ENCODE measurements at regions not wholly inside any gene's neighbourhood (a gene's known extent, or its start where the extent isn't known, plus 50 kb on each side); places are given as distances from the start of the nearest gene placed in this dataset.
A peak's percentile ranks its signal among the peaks of the same experiment; 100 is the strongest.
"Not testable (repeated sequence)": the region's sequence is repeated elsewhere in the genome, so short reads cannot be mapped to it uniquely, and the experiment has no call there.

GRCh38 chr6:48403587-48403986 lies 292.6 kb upstream of the PTCHD4 start:
- no peak for DNase-seq (ENCODE audit: low spot score)

DNA sequence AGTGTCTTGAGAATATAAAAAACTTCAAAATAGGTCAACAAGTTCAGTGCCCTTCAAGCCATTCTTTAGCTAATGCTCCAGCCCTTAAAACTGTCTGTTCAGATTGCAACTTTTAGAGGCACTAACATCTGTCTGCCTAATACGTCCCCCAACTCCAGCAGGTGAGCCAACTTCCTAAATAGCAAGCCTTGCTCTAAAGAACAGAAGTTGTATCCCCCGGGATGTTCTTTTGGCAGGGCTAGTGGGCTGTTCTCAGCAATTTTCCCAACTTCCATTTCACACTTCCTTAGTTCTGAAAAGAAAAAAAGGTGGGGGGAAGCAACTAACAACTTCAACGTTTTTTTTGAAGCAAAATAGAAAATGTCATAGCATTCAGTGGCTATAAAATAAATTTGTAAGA lies 290.0 kb upstream of the PTCHD4 start:
- no peak for DNase-seq (ENCODE audit: low spot score)

DNA sequence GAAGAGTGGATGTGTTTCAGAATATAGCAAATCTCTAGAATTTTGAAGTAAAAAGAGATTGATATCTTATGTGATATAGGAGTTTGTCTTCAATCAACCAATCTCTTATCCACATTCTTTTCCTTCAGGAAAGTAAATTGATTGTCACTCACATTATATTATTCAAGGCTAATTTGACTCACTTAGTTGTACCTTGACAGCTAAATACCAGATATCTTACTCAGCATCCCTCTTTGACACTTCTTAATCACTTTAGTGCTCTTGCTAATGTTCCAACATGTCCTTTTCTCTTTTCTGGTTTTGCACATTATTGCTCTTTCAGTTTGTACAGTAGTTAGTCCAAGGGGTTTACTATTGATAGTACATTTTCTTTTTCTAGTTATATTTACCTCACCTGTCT lies 286.9 kb upstream of the PTCHD4 start:
- DNase-seq (ENCODE audit: low spot score) = peak; percentile 22

DNA sequence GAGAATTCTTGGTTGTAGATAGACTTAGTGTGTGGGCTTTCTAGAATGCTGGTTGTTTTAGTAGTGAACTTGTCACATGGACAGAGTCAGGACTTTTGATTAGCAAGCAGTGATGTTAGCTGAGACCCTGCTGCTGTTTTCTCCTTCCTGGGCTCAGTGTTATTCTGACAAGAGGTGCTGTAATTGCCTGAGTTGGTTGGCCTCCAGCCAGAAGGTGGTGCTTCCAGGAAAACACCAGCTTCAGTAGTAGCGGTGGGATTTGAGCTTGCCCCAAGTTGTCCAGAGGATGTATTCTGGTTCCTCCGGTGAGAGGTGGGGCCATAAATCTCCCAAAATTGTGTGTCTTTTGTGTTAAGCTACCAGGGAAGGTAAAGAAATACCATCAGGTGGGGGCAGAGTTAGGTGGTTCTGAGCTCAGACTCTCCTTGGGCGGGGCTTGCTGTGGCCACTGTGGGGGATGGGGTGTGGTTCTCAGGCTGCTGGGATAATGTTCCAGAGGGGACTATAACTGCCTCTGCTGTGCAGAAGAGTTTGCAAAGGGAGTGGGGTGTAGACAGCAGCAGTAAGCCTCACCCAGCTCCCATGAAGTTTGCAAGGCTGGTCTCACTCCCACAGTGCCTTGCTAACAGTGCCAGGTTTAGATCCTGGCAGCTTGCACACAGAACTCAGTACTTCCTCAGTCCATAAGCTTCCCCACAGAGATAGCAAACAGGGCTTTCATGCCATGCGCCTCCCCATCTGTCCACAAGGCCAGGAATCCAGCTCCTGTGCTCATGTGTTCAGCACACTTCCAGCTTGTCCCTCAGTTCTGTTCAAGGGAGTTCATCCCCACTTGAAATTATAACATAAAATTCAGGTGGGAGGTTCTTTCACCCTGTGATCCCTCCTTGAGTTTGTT lies 278.4 kb upstream of the PTCHD4 start:
- DNase-seq (ENCODE audit: low spot score) = no peak

DNA sequence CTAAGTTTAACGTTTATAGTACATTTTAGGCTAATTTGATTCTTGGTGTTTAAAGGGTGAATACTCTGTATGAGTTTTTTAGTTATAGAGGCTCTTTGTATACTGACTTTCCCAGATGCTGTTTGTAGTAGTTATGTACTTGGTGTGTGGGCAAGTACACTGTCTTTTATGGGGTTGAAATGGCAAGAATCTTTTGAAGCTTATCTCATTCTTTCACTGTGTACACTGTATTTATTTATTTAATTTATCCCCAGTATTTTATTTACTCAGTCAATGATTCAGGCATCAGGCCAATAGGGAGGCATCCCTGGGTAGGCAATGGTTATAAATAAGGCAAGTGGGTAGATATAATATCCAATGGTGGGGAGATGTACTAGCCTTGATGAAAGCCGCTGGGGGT lies 277.0 kb upstream of the PTCHD4 start:
- no peak for DNase-seq (ENCODE audit: low spot score)

DNA sequence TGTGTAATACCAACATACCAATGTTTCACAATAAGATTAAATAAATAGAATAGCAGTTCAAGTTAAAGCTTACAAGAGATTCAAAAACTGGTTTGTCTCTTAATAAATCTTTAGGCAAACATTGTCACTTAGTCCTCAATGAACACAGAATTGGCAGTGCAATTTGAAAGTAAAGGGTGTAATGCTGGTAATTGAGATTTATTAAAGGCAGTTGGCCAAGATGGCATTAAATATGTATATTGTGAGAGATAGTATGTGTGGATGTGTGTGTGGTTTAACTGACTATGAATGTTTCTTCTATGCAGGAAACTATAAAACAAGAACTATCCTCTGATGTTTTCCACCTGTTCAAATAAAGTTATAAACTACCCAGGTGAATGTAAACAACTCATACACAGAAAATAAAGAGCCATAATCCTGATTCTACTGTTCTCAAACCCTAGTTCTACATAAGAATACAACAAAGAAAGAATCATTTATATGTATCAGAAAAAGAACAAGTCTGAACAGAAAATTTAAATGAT lies 267.9 kb upstream of the PTCHD4 start:
- DNase-seq (ENCODE audit: low spot score) = no peak

DNA sequence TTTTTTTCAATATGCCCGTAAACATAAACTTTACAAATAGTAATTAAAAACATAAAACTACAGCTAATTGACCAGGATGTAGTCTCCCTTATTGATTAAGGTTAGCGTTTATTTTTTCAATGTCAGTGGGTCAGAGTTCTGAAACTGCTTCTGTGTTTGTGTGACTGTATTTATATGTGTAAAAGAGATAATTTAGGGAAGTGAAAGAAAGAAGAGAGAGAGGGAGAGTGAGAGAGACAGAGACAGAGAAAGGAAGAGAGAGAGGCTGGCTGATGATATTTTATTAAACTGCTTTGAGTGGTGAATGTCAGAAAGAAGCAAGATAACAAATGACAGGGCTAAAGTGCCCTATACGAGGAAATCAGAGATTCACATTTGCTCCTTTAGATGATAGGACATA lies 266.1 kb upstream of the PTCHD4 start:
- DNase-seq (ENCODE audit: low spot score) = no peak

- not testable (repeated sequence) for DNase-seq (ENCODE audit: low spot score)
These were observed 260.2 kb upstream of the PTCHD4 start for GRCh38 chr6:48371226-48371625.

DNA sequence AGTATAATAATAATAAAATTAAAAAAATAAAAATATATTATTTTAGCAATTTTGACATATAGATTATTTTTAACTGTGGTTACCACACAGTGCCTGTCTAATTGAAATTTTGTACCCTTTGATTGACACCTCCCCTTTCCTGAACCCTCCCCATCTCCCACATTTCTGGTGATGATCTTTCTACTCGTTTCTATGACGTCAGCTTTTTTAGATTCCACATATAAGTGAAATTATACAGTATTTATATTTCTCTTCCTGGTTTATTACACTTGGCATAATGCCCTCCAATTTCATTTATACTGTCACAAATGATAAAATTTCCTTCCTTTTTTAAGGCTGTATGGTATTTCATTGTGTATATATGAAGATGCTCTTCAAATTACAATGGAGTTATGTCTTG lies 258.1 kb upstream of the PTCHD4 start:
- no peak for DNase-seq (ENCODE audit: low spot score)

DNA sequence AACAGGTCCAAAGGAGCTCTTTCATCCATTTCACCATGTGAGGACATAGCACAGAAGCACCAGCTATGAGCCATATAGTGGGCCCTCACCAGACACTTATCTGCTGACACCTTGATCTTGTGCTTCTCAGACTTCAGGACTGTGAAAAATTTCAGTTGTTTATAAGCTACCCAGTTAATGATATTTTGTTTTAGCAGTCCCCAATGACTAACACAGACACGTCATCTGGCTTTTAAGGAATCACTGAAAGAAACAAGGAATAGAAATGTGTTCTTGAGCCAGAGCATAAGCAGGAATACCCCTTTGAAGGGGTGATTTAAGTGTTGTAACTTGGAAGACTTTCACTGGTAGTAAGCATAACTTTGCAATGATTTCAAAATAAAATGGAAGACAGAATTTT lies 214.7 kb upstream of the PTCHD4 start:
- no peak for DNase-seq (ENCODE audit: low spot score)

- DNase-seq (ENCODE audit: low spot score) = no peak
These were observed 207.7 kb upstream of the PTCHD4 start for GRCh38 chr6:48318670-48319069.

- no peak for DNase-seq (ENCODE audit: low spot score)
These were observed 204.9 kb upstream of the PTCHD4 start for GRCh38 chr6:48315915-48316314.

DNA sequence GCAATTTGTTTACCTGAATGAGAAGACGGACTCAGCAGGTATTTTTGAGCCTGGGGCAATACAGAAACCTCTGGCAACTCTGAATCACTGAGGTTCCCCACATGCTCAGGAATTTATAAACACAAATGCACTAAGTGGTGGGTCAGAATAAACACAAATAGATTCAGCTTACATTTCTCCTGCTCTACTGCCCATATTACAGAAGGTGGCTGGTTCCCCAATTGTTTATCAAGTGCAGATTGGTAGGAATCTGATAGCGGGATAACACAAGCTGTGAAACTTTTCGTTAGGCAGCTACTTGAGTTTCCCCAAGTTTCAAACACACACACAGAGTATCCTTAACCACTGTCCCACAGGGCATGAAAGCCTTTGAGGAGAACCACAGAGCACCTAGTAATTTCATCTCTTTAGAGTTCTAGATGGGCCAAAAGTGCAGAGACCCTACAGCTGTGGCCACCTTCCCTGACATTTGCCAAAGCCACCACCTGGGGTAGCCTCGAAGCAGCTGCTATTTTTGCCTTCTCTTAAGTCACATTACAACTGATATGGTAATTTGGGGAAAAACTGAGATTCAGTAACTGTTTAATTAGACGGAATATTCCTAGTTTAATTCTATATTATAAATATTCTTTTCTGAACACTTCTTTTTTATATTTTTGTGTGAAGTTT lies 204.2 kb upstream of the PTCHD4 start:
- DNase-seq (ENCODE audit: low spot score) = no peak

GRCh38 chr6:48311301-48311700 lies 200.3 kb upstream of the PTCHD4 start:
- no peak for DNase-seq (ENCODE audit: low spot score)

- no peak for DNase-seq (ENCODE audit: low spot score)
These were observed 196.6 kb upstream of the PTCHD4 start for GRCh38 chr6:48307573-48307972.

DNA sequence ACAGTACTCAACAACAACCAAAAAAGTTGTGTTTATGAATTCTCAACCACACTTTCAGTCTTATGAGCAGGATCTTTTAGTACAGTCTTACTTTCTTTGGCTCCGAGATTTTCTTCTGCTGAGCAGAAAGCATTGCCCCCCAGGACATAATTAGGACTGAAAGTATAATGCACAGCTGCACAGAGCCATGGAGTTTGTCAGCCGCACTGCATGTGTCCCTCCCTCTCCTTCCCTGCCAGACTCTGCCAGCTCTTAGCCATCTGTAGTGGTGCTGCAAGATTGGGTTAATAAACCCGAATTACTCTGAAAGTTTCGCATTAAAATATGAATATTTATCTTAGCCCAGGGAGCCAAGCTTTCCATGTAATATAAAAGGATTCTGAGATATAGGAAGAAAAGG lies 179.6 kb upstream of the PTCHD4 start:
- DNase-seq (ENCODE audit: low spot score) = no peak

- no peak for DNase-seq (ENCODE audit: low spot score)
These were observed 178.8 kb upstream of the PTCHD4 start for GRCh38 chr6:48289841-48290240.

- no peak for DNase-seq (ENCODE audit: low spot score)
These were observed 170.2 kb upstream of the PTCHD4 start for GRCh38 chr6:48281217-48281616.

DNA sequence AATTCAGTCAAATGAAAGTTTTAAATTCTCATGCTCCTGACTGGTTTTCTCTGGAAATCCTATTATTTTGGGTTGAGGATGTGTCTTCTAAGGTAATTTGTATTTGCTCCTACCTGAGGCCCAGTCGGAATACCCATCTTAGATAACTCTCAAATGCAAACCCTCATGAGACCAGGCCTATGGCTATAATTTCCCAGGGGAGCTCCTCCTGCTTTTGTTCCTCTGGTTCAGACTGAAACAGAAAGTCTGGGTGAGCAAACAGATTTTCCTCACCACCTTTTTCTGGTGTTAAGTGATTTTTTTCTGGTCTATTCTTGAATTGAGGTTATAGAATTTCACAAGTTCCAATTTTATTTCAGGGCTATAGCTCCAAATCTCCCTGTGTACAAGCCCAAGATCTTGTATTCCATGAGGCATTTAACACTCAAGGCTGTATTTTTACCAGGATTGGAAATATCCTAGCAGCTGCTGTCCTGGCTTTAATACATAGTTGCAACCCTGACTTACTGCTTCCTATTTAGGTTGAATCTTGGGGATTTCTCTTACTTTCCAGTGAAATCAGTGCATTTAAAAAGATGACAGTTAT lies 169.1 kb upstream of the PTCHD4 start:
- DNase-seq (ENCODE audit: low spot score) = no peak

DNA sequence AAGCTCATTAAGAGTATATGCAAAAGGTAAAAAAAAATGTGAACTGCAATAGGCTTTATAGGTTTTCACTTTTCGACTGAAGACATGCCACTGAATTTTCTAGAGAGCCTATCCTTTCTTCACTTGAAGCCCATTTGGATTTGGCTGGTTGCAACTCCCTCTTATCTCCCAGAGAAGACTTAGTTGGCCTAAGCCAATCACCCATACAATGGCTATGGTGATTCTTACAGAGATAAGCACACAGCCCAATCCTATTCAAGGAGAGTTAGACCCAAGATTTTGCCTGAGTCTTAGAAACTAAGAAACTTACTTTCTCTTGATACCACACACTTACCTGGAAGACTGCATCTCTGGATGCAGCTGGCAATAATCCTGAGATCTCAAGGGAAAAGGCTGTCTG lies 167.3 kb upstream of the PTCHD4 start:
- no peak for DNase-seq (ENCODE audit: low spot score)

DNA sequence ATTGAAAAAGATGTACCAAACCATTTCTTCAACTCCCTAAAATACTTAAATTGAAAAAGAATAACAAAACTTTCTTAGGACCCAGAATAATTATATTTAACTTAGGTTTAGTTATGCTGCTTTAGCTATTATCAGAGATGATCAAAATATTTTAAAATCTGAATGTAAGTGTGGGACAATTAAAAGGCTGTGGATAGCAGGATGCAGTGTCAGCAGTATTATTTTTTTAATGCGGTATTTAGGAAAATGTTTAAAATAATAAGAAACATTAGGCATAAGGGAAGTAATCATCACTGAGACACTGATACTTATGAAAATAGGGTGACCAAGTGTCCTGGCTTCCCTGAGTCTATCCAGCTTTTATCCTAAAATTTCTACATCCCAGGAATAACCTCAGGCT lies 161.5 kb upstream of the PTCHD4 start:
- DNase-seq (ENCODE audit: low spot score) = no peak

- no peak for DNase-seq (ENCODE audit: low spot score)
These were observed 144.1 kb upstream of the PTCHD4 start for GRCh38 chr6:48255094-48255493.

DNA sequence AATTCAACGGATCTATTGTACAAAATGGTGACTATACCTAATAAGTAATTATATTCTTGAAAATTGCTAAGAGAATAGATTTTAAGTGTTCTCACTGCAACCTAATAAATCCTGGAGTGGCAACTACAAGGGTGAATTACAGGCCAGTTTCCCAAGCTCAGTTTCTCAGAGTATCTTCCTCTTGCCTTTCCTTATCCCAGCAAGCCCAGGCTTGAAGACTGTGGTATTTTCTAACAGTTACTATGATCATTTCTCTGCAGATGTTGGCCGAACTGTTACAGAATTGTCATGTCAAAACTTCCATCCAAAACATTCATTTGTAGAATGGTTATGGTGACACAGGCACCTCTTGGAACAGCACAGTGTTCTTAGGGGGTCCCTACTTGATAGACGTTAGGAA lies 138.1 kb upstream of the PTCHD4 start:
- DNase-seq (ENCODE audit: low spot score) = no peak

All from putamen (tissue), 1 donor.